NB4 (cell line): ENCODE measurements at regions not wholly inside any gene's neighbourhood (a gene's known extent, or its start where the extent isn't known, plus 50 kb on each side); places are given as distances from the start of the nearest gene placed in this dataset.
"Not testable (repeated sequence)": the region's sequence is repeated elsewhere in the genome, so short reads cannot be mapped to it uniquely, and the experiment has no call there.

ENCODE experiments used
- DNase-seq: peaks from one replicate; pipeline ENCODE4 v3.0.0; 2010; ENCODE audit warnings: low read depth
- H3K4me3 ChIP-seq: one replicate; pipeline ENCODE4 v1.5.1; 2011; ENCODE audit warnings: mild to moderate bottlenecking, low read depth, low read length, moderate library complexity
- CTCF ChIP-seq: IDR thresholded peaks from one replicate; pipeline ENCODE4 v1.5.1; 2012; ENCODE audit warnings: low read depth, low read length
- MYC ChIP-seq: IDR thresholded peaks from 2 replicates; pipeline ENCODE4 v1.6.1; 2011; ENCODE audit warnings: low read depth, low read length
- POLR2A ChIP-seq: IDR thresholded peaks from 2 replicates; pipeline ENCODE4 v1.6.1; 2011; ENCODE audit warnings: mild to moderate bottlenecking; ENCODE audit not compliant: insufficient read length; ENCODE audit errors: extremely low read depth
- TF ChIP-seq, protein P1 (sequence below): IDR thresholded peaks from 2 replicates; pipeline ENCODE4 v1.6.1; 2011; ENCODE audit warnings: low read depth, low read length

DNA sequence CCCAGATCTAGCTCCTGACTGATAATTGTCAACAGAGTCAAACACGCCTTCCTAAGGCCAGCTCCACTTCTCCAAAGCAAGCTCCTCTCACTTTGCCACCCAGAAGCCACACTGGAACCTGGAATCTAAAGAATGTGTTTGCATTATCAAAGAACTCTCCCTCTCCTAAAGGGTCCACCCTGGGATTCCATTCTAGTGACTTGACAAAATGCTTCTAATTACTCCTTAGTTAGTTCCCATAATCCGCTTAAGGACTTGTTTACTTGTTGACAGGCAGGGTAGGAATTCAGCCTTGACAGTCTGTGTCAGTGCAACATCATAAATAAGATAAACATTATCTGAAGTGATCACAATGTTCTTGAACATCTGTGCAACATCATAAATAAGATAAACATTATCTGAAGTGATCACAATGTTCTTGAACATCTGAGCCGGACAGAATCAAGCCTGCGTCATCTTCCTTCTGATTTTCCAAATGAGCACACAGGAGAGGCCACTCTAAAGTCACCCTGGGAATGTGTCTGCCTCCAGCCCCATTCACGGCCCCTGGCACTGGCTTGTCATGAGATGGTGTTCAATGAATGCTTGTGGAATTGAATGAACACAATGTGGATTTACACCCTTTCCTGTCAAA, 512.1 kb downstream of the IRS2 start:
- H3K4me3 ChIP-seq: no peak overlapping the region
- TF ChIP-seq, protein P1, sequence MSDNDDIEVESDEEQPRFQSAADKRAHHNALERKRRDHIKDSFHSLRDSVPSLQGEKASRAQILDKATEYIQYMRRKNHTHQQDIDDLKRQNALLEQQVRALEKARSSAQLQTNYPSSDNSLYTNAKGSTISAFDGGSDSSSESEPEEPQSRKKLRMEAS: no peak
- TF ChIP-seq MYC (no peak), POLR2A (no peak), CTCF (no peak)
- no peak for DNase-seq

DNA sequence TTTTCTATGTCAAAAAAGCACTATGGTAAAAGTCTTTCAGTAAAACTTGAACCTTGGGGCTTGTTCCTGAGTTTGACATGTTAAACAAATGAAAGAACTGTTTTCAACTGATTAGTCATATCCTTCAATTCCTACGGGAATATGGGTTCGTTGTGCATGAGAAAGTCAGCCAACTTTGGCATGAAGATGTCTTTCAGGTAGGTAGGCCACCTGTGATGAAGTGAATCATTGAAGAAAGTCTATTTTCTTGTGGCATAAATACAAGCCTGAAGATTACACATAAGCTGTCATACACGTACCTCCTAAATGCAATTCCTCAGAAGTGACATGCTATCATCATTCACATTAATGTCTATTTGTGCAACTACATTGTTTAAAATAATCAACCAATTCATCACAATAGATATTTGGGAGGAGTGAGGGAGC, 513.0 kb downstream of the IRS2 start:
- no peak overlapping the region for H3K4me3 ChIP-seq
- TF ChIP-seq CTCF (no peak), POLR2A (no peak), MYC (no peak)
- TF ChIP-seq, protein P1: no peak
- DNase-seq: no peak

DNA sequence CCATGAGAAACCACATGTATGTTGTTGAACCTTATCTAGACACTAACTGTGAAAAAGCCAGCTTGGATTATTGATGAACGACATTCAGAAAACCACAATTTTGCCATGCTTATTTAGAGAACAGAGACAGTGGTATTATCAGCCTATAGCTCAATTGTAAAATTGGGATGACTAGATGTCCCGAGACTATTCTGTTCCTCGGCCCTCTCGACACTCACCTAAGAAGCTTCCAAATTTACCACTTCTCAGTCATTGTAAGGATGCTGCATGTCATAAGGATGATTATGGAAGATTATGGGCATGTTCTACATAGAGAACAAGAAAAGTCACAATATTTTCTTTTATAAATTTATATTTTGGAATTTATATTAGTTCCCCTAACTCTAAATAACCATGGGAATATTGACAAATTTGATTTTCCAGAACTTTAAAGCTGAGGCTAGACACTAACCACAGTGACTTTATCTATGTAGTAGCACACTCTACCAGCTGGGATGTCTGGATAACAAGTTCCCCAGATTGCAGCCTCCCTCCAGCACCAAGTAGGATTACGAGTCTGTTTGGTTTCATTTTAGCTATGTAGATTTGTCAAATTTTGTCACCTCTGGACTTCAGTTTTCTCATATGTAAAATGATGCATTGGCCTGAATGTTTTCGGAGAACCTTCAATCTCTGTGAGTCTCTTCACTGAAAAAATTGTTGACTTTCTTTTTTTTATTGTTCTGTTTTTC, 513.6 kb downstream of the IRS2 start:
- DNase-seq: no peak
- TF ChIP-seq CTCF (no peak), MYC (no peak), POLR2A (no peak)
- TF ChIP-seq, protein P1: no peak
- H3K4me3 ChIP-seq: no peak overlapping the region

GRCh38 chr13:109271555-109272541, 514.5 kb downstream of the IRS2 start:
- no peak overlapping the region for H3K4me3 ChIP-seq
- DNase-seq: no peak
- no peak for TF ChIP-seq CTCF
- TF ChIP-seq, protein P1: no peak
- TF ChIP-seq MYC: no peak
- no peak for TF ChIP-seq POLR2A

GRCh38 chr13:109271061-109271460, 515.3 kb downstream of the IRS2 start:
- no peak for DNase-seq
- no peak for TF ChIP-seq MYC
- TF ChIP-seq CTCF: no peak
- no peak for TF ChIP-seq POLR2A
- TF ChIP-seq, protein P1: no peak
- H3K4me3 ChIP-seq: no peak overlapping the region

DNA sequence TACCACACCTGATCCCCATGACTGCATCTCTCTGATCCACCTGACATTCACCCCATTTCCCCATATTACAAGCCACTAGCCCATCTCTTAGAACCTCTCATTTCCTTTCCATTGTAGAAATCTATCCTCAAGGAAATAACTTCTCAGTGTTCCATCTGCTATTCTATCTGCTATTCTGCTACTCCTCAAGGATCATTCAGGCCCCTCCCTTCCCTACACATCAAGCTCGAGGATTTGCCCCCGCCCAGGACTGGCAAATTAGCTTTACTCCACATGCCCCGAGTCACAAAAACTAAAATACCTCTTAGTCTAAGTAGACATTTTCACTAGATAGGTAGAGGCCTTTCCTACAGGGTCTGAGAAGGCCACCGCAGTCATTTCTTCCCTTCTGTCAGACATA, 517.0 kb downstream of the IRS2 start:
- H3K4me3 ChIP-seq, DNase-seq: not testable (repeated sequence)

DNA sequence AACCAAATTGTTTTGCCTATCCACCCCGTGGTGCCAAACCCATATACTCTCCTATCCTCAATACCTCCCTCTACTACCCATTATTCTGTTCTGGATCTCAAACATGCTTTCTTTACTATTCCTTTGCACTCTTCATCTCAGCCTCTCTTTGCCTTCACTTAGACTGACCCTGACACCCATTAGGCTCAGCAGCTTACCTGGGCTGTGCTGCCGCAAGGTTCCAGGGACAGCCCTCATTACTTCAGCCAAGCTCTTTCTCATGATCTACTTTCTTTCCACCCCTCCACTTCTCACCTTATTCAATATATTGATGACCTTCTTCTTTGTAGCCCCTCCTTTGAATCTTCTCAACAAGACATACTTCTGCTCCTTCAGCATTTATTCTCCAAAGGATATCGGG, 517.9 kb downstream of the IRS2 start:
- not testable (repeated sequence) for DNase-seq, H3K4me3 ChIP-seq

GRCh38 chr13:109267400-109267799, 519.0 kb downstream of the IRS2 start:
- not testable (repeated sequence) for DNase-seq, H3K4me3 ChIP-seq

GRCh38 chr13:109265438-109265742, 521.0 kb downstream of the IRS2 start:
- not testable (repeated sequence) for DNase-seq, H3K4me3 ChIP-seq
